ENCODE measurements at regions not wholly inside any gene's neighbourhood (a gene's known extent, or its start where the extent isn't known, plus 50 kb on each side); places are given as distances from the start of the nearest gene placed in this dataset.

DNA sequence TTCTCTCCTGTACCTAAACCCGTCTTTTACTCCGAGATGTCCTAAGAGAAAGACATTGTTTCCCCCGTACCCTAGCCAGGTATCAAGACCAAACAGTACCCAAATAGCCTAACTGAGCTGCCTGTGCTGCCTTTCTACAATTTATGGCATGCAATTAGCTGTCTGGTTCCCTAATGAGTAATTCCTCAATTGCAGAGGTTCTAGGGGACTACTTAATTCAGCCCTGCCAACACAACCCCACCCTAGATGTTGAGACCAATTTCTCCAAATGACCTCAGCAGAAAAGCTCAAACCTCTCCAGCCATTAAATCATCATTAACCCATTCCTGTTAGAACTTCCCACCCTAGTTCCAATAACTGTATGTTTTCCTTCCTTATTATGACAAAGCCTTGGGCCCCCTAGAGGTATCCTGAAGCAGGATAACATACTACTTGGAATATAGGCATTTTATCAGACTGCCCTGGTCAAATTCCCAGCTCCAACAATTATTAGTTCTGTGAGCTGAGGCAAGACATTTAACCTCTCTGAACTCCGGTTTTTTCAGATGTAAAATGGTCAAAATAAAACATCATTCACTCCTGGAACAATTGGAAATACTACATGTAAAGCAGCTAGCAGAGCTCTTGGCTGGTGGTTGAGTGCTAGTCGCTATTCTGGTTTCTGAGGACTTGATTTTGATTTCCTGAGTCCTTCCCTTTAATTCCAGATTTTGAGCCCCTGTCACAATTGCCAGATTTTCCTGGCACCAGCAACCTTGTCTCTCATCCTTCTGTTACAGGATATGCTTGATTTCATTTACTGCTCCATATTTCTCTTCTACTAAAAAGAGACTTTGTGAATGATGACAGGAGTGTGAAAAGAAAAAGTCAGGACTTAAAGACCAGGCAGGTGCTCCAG is 244.6 kb upstream of the TENM3 start:
- Histone ChIP-seq H3K4me3 (no peak overlapping the region), H3K36me3 (no peaks in the 10 kb centered on the region), H3K27ac (no peak overlapping the region), H3K27me3 (no peaks in the 10 kb centered on the region), H3K4me1 (no peaks in the 10 kb centered on the region), H3K9me3 (no peaks in the 10 kb centered on the region)
- TF ChIP-seq, protein P1, sequence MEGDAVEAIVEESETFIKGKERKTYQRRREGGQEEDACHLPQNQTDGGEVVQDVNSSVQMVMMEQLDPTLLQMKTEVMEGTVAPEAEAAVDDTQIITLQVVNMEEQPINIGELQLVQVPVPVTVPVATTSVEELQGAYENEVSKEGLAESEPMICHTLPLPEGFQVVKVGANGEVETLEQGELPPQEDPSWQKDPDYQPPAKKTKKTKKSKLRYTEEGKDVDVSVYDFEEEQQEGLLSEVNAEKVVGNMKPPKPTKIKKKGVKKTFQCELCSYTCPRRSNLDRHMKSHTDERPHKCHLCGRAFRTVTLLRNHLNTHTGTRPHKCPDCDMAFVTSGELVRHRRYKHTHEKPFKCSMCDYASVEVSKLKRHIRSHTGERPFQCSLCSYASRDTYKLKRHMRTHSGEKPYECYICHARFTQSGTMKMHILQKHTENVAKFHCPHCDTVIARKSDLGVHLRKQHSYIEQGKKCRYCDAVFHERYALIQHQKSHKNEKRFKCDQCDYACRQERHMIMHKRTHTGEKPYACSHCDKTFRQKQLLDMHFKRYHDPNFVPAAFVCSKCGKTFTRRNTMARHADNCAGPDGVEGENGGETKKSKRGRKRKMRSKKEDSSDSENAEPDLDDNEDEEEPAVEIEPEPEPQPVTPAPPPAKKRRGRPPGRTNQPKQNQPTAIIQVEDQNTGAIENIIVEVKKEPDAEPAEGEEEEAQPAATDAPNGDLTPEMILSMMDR (IDR thresholded peaks at IDR 0.05): no peak
- no peak for ATAC-seq
- DNase-seq: no peak
- intact Hi-C loops (cut with DNase I): no loop called here

DNA sequence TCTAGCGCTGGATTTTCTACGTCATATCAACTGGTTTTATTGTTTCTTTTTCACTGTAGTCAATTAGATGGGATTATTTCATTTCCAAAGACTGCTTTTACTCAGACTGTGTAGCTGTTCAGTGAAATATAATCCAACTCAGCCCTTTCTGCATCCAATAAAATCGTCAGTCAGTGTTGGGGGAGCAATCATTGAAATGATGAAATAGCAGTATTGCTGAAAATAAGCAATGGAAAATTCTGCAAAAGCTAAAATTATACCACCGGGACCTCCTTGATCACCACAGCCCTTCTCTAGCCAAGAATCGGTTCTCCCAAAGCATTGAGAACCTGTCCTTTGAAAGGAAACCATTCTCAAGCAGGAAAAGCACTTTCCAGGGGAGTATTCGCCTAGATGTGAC is 243.1 kb upstream of the TENM3 start:
- no peak overlapping the region for H3K4me3 ChIP-seq
- no peak overlapping the region for H3K27ac ChIP-seq
- intact Hi-C loops (cut with DNase I): no loop called here
- DNase-seq: no peak
- ATAC-seq: no peak
- TF ChIP-seq, protein P1 (IDR thresholded peaks at IDR 0.05): no peak
- no peaks in the 10 kb centered on the region for H3K4me1 ChIP-seq
- H3K36me3 ChIP-seq: no peaks in the 10 kb centered on the region
- no peaks in the 10 kb centered on the region for H3K9me3 ChIP-seq
- no peaks in the 10 kb centered on the region for H3K27me3 ChIP-seq

DNA sequence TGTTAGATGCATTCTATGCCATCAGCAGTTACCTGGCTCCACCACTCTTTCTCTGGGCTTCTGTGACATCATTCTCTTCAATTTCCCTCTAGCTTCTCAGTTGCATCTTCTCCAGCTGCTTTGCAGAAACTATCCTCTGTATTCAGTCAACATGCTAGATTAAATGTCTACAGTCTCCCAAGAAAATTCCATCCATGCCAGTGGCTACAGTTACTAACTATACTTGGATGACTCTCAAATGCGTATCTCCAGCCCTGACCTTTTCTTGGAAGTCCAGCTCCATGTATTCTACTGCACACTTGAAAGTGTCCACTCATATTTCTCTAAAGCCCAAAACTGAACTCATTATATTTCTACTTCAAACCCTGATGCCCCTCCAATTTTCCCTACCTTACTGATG is 232.3 kb upstream of the TENM3 start:
- Histone ChIP-seq H3K4me3 (no peak overlapping the region), H3K27me3 (no peaks in the 10 kb centered on the region), H3K36me3 (no peaks in the 10 kb centered on the region), H3K4me1 (no peaks in the 10 kb centered on the region), H3K9me3 (no peaks in the 10 kb centered on the region), H3K27ac (no peak overlapping the region)
- intact Hi-C loops (cut with DNase I): no loop called here
- ATAC-seq (no peak), DNase-seq (no peak)
- TF ChIP-seq, protein P1 (IDR thresholded peaks at IDR 0.05): no peak

DNA sequence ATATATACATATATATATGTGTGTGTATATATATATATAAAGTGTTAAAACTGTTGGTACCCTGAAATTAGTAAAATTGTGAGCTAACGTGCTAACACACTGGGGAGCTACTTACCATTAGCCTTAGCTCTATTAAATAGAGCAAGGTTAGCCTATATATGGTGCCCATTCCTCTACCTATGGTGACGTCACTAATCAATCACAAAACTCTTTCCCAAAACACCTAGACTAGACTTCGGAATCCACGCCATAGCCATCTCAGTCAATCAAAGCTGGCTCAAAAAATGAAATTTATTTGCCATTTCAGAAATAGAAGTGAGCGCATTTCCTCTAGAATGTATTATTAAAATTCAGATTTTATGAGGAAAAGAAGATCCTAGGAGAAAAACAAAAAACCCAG is 229.0 kb upstream of the TENM3 start:
- Histone ChIP-seq H3K27ac (no peak overlapping the region), H3K27me3 (no peaks in the 10 kb centered on the region), H3K4me1 (no peaks in the 10 kb centered on the region), H3K36me3 (no peaks in the 10 kb centered on the region), H3K4me3 (no peak overlapping the region), H3K9me3 (no peaks in the 10 kb centered on the region)
- ATAC-seq (no peak), DNase-seq (no peak)
- intact Hi-C loops (cut with DNase I): no loop called here
- TF ChIP-seq, protein P1 (IDR thresholded peaks at IDR 0.05): no peak

DNA sequence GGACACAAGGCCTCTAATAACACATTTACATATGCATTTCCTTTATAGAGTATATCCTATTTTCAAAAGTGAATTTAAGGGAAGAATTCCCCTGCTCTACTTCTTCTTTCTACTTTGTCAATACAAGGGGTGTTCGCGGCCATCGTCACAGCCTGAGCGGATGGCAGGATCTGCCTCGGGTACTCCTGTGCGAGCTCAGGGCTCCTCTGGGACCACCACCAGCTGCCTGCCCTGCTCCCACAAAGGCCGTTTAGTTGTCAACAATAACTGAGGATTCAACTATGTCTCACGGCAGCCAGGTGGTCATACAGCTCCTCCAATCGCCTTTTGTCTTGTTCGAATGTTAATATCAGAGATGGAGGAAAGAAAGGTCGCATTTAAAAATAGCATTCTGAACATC is 228.2 kb upstream of the TENM3 start:
- no peak for ATAC-seq
- H3K36me3 ChIP-seq: no peaks in the 10 kb centered on the region
- TF ChIP-seq, protein P1 (IDR thresholded peaks at IDR 0.05): no peak
- H3K4me1 ChIP-seq: no peaks in the 10 kb centered on the region
- intact Hi-C loops (cut with DNase I): no loop called here
- H3K9me3 ChIP-seq: no peaks in the 10 kb centered on the region
- H3K4me3 ChIP-seq: no peak overlapping the region
- no peak for DNase-seq
- H3K27ac ChIP-seq: no peak overlapping the region
- no peaks in the 10 kb centered on the region for H3K27me3 ChIP-seq
